ENCODE measurements at regions not wholly inside any gene's neighbourhood (a gene's known extent, or its start where the extent isn't known, plus 50 kb on each side); places are given as distances from the start of the nearest gene placed in this dataset.

DNA sequence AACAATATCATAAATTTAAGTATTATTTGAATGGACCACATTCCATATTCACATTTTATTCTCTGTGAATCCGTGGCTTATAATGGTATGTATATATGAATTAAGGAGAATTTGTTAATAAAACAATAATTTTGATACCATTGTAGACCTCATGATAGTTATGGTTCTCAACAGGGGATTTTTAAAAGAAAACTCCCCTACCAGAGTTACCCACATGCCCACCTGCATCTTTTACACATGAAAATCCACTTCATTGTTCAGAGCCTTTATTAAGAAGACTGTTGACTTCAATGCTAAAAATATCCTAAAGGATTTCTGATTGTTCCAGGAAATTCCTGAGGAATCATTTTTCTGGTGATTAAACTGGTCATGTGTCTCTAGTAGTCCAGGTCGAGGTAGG lies 557.7 kb upstream of the MEF2C start:
- no peaks in the 10 kb centered on the region for H3K9me3 ChIP-seq (ENCODE audit: insufficient read depth in 2 of 2, low read depth in 1 of 2, low read length in 1 of 2)
- H3K56ac ChIP-seq (replicated peaks; ENCODE audit: insufficient read length, low read depth, low read length), result no peak overlapping the region
- H3K36me3 ChIP-seq (ENCODE audit: control insufficient read depth in 2 of 4, insufficient read depth in 4 of 4, low read length in 3 of 4), result no peaks in the 10 kb centered on the region
- no peak overlapping the region for H2BK20ac ChIP-seq (ENCODE audit: low read length)
- no peak overlapping the region for H4K8ac ChIP-seq (ENCODE audit: extremely low read depth, insufficient read depth, low read length)
- H3K79me2 ChIP-seq (ENCODE audit: control insufficient read depth in 1 of 2, insufficient read depth in 2 of 2, low read length in 2 of 2), result no peaks in the 10 kb centered on the region
- FAIRE-seq (no peak), DNase-seq (ENCODE audit: low read depth in 1 of 2, low spot score in 2 of 2) (no peak)
- no peak overlapping the region for H3K23ac ChIP-seq (ENCODE audit: insufficient read length)
- 94% methylated on average over 2 of the region's 2 CpGs; no CpG with 5 or more reads in 1 of the 2 experiments for WGBS, 2 experiments (ENCODE audit: extremely low coverage in 1 of 2, insufficient coverage in 1 of 2, insufficient read length in 1 of 2, insufficient replicate concordance in 2 of 2, low coverage in 1 of 2, low lambda C conversion rate in 2 of 2, missing lambda C conversion rate in 1 of 2)
- no peaks in the 10 kb centered on the region for H3K23me2 ChIP-seq (ENCODE audit: low read depth, low read length)
- H3K4me2 ChIP-seq (ENCODE audit: insufficient read depth in 1 of 2, low read depth in 2 of 2, low read length in 2 of 2), result no peak overlapping the region
- no peak overlapping the region for H2AK5ac ChIP-seq (ENCODE audit: low read depth, low read length)
- H3K14ac ChIP-seq (ENCODE audit: insufficient read length), result no peak overlapping the region
- H2BK120ac ChIP-seq (replicated peaks; ENCODE audit: low read depth, low read length), result no peak overlapping the region
- no peak overlapping the region for H3K27ac ChIP-seq (ENCODE audit: low read depth, low read length)
- no peak overlapping the region for H3K4ac ChIP-seq (replicated peaks; ENCODE audit: insufficient read length, low read depth, low read length)
- H2BK12ac ChIP-seq (ENCODE audit: low read depth, low read length), result no peak overlapping the region
- H2AFZ ChIP-seq (ENCODE audit: low read length), result no peak overlapping the region
- no peak overlapping the region for H3K18ac ChIP-seq (ENCODE audit: extremely low read depth, low read length)
- no peaks in the 10 kb centered on the region for H3K79me1 ChIP-seq (ENCODE audit: low read depth, low read length)
- no peak overlapping the region for H2BK5ac ChIP-seq (ENCODE audit: low read depth, low read length)
- H4K91ac ChIP-seq (replicated peaks; ENCODE audit: insufficient read length, low read length), result no peak overlapping the region
- no peaks in the 10 kb centered on the region for H3K4me1 ChIP-seq (replicated peaks in 1 of 4; ENCODE audit: control insufficient read depth in 3 of 4, insufficient read depth in 4 of 4, low read length in 3 of 4)
- H3K4me3 ChIP-seq (ENCODE audit: extremely low read depth in 1 of 4, insufficient read depth in 2 of 4, low read depth in 3 of 4, low read length in 4 of 4), result no peak overlapping the region
- no peak overlapping the region for H3K9ac ChIP-seq (replicated peaks in 1 of 4; ENCODE audit: extremely low read depth in 1 of 4, low read depth in 3 of 4, low read length in 3 of 4)
- TF ChIP-seq SUZ12 (IDR thresholded peaks at IDR 0.05; ENCODE audit: low read length) (no peak), SIN3A (conservative IDR thresholded peaks at IDR 0.05 in 1 of 2, IDR thresholded peaks at IDR 0.05 in 1 of 2; ENCODE audit: low read depth in 1 of 2, low read length in 2 of 2) (no peak), ASH2L (IDR thresholded peaks at IDR 0.05; ENCODE audit: low read length) (no peak), BRCA1 (IDR thresholded peaks at IDR 0.05; ENCODE audit: low read depth, low read length) (no peak), EZH2 (IDR thresholded peaks at IDR 0.05; ENCODE audit: low read depth, low read length, severe bottlenecking) (no peak), SAP30 (IDR thresholded peaks at IDR 0.05; ENCODE audit: insufficient read depth, insufficient replicate concordance, low read length) (no peak), TBP (IDR thresholded peaks at IDR 0.05; ENCODE audit: low read depth, low read length) (no peak), KDM5A (IDR thresholded peaks at IDR 0.05; ENCODE audit: low read length) (no peak), SP2 (IDR thresholded peaks at IDR 0.05; ENCODE audit: low read length) (no peak), TCF12 (IDR thresholded peaks at IDR 0.05; ENCODE audit: low read depth, low read length) (no peak)
- ChIA-PET POLR2A (ENCODE audit: partially characterized antibody) (no interaction called here), CTCF (ENCODE audit: partially characterized antibody) (interaction anchor here (1.4 kb wide), 1 partner anchor 252 kb away, joined by 3 read pairs; no protein-coding TSS in a partner anchor)
- no peak overlapping the region for H2BK15ac ChIP-seq (ENCODE audit: low read length)
- no peak overlapping the region for H4K5ac ChIP-seq (ENCODE audit: insufficient read length, low read depth, low read length)
- H4K20me1 ChIP-seq (replicated peaks in 1 of 2; ENCODE audit: control insufficient read depth in 1 of 2, insufficient read depth in 2 of 2, low read length in 2 of 2), result no peaks in the 10 kb centered on the region
- H3K27me3 ChIP-seq (replicated peaks in 1 of 4; ENCODE audit: control insufficient read depth in 3 of 4, extremely low read depth in 1 of 4, insufficient read depth in 3 of 4, low read length in 3 of 4), result peaks cover 0 to 1% (median 0%) of the 10 kb centered on the region in 4 experiments; a peak in 1 of 7 replicates
